ENCODE measurements at regions not wholly inside any gene's neighbourhood (a gene's known extent, or its start where the extent isn't known, plus 50 kb on each side); places are given as distances from the start of the nearest gene placed in this dataset.

DNA sequence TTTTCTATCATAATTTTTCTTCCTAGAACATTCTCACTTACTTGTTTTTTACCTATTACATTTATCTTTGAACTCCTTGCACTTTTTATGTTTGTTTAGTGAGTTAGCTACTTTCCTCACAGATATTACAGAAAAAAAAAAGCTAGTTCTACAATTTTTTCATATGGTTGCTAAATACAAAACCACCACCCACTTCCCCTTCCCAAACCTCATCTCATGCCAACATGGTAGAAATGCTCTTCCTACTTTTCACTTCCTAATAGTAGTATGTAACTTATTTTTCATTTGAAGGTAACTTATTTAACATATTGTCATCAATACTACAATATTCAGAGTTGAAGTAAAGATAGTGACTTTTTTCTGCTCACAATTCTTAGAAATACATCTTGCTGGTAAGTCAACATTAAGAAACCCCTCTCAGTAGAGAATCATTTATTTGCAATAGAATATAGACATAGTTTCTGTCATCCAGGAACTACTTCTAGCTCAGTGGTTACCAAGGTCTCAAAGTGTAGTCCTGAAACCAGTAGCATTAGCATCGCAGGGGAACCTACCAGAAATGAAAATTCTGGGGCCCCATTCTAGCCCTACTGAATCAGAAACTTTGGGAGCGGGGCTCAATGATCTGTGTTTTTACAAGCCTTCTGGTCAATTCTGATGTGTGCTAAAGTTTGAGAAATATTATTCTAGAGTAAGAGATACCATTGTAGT is 1124.6 kb downstream of the DTWD2 start:
- intact Hi-C loops (cut with micrococcal nuclease), result no loop called here
- H3K36me3 ChIP-seq, result no peaks in the 10 kb centered on the region
- no peaks in the 10 kb centered on the region for H3K4me1 ChIP-seq
- H3K4me3 ChIP-seq, result no peak overlapping the region
- no peaks in the 10 kb centered on the region for H3K9me3 ChIP-seq (replicated peaks)
- H3K27me3 ChIP-seq (ENCODE audit: low read depth), result no peaks in the 10 kb centered on the region
- no peak for TF ChIP-seq CTCF (IDR thresholded peaks at IDR 0.05; ENCODE audit: borderline replicate concordance)
- DNase-seq, result no peak
- H3K27ac ChIP-seq (replicated peaks), result no peak overlapping the region

DNA sequence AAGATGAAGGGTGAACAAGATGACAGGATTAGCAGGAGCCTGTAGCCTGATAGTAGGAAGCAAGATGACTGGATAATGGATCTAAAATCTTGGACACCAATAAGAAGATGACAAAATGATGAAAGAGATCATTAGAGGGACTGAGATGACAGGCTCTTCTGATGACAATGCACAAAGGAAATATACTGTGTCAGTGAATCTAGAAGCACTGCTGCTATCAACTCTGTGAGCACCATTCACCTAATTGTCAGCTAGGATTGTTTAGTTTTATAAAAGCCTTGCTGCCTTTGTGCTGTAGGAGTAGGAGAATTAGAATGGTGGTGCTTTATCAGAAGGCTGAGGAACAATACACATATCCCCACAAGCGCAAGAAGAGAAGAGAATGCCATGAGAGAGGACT is 1127.8 kb downstream of the DTWD2 start:
- no peak for DNase-seq
- H3K4me1 ChIP-seq, result no peaks in the 10 kb centered on the region

DNA sequence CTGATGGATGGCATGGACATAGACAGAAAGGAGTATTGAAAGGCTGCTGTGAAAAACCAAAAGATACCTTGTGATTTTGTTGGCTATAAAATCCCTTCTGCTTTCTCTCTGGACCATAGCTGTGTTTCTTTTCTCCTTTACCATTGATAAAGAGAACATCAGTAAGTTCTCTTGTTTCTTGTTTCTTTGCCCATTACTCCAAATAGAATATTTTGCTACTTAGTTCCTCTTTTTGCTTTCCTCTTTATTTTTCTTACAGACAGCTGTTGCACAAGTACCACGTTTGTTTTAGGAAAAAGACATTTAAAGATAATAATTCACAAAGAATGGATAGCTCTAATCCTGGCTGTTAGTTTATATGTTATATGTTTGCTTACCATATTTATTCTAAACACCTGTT is 1129.2 kb downstream of the DTWD2 start:
- no peaks in the 10 kb centered on the region for H3K9me3 ChIP-seq (replicated peaks)
- H3K4me1 ChIP-seq, result no peaks in the 10 kb centered on the region
- H3K27me3 ChIP-seq (ENCODE audit: low read depth), result no peaks in the 10 kb centered on the region
- no peak overlapping the region for H3K27ac ChIP-seq (replicated peaks)
- TF ChIP-seq CTCF (IDR thresholded peaks at IDR 0.05; ENCODE audit: borderline replicate concordance), result no peak
- DNase-seq, result no peak
- H3K4me3 ChIP-seq, result no peak overlapping the region
- intact Hi-C loops (cut with micrococcal nuclease), result no loop called here
- no peaks in the 10 kb centered on the region for H3K36me3 ChIP-seq

More for the DNA sequence above, 1127.8 kb downstream of the DTWD2 start:
- Histone ChIP-seq H3K4me3 (no peak overlapping the region), H3K27ac (replicated peaks) (no peak overlapping the region), H3K9me3 (replicated peaks) (no peaks in the 10 kb centered on the region), H3K27me3 (ENCODE audit: low read depth) (no peaks in the 10 kb centered on the region), H3K36me3 (no peaks in the 10 kb centered on the region)
- intact Hi-C loops (cut with micrococcal nuclease), result no loop called here
- no peak for TF ChIP-seq CTCF (IDR thresholded peaks at IDR 0.05; ENCODE audit: borderline replicate concordance)

- no peak for DNase-seq
- H3K36me3 ChIP-seq, result no peaks in the 10 kb centered on the region
- H3K9me3 ChIP-seq (replicated peaks), result peaks cover 3% of the 10 kb centered on the region
- no peak for TF ChIP-seq CTCF (IDR thresholded peaks at IDR 0.05; ENCODE audit: borderline replicate concordance)
- intact Hi-C loops (cut with micrococcal nuclease), result no loop called here
- no peaks in the 10 kb centered on the region for H3K27me3 ChIP-seq (ENCODE audit: low read depth)
- no peak overlapping the region for H3K27ac ChIP-seq (replicated peaks)
- no peaks in the 10 kb centered on the region for H3K4me1 ChIP-seq
- H3K4me3 ChIP-seq, result no peak overlapping the region
Observed at GRCh38 chr5:117856713-117857112, 1131.6 kb downstream of the DTWD2 start.

GRCh38 chr5:117837786-117838185 is 1150.6 kb downstream of the DTWD2 start:
- no peaks in the 10 kb centered on the region for H3K4me1 ChIP-seq
- no peaks in the 10 kb centered on the region for H3K36me3 ChIP-seq
- DNase-seq, result no peak
- H3K27me3 ChIP-seq (ENCODE audit: low read depth), result no peaks in the 10 kb centered on the region
- no peak overlapping the region for H3K4me3 ChIP-seq
- H3K9me3 ChIP-seq (replicated peaks), result no peaks in the 10 kb centered on the region
- no peak overlapping the region for H3K27ac ChIP-seq (replicated peaks)
- no peak for TF ChIP-seq CTCF (IDR thresholded peaks at IDR 0.05; ENCODE audit: borderline replicate concordance)
- intact Hi-C loops (cut with micrococcal nuclease), result no loop called here

Data from left ventricle myocardium inferior (tissue), 1 donor.